Ishikawa (cell line): ENCODE measurements at regions not wholly inside any gene's neighbourhood (a gene's known extent, or its start where the extent isn't known, plus 50 kb on each side); places are given as distances from the start of the nearest gene placed in this dataset.

ENCODE experiments used
- CEBPB ChIP-seq: IDR thresholded peaks from 2 replicates; pipeline ENCODE4 v1.6.1; 2012
- CREB1 ChIP-seq: IDR thresholded peaks from 2 replicates; pipeline ENCODE4 v1.6.1; 2012; ENCODE audit warnings: low read depth
- EGR1 ChIP-seq: IDR thresholded peaks from 2 replicates; pipeline ENCODE4 v1.6.1; 2012
- EP300 ChIP-seq: IDR thresholded peaks from 2 replicates; pipeline ENCODE4 v1.6.1; 2012; ENCODE audit warnings: borderline replicate concordance
- FOXM1 ChIP-seq: IDR thresholded peaks from 2 replicates; pipeline ENCODE4 v1.6.1; 2012; ENCODE audit warnings: low read depth, borderline replicate concordance
- NFIC ChIP-seq: IDR thresholded peaks from 2 replicates; pipeline ENCODE4 v1.6.1; 2012
- RAD21 ChIP-seq: IDR thresholded peaks from 2 replicates; pipeline ENCODE4 v1.6.1; 2012; ENCODE audit warnings: low read depth
- TAF1 ChIP-seq: IDR thresholded peaks from 2 replicates; pipeline ENCODE4 v1.6.1; 2012; ENCODE audit warnings: low read depth, mild to moderate bottlenecking
- TCF12 ChIP-seq: IDR thresholded peaks from 2 replicates; pipeline ENCODE4 v1.6.1; 2012; ENCODE audit warnings: low read depth
- TEAD4 ChIP-seq: IDR thresholded peaks from 2 replicates; pipeline ENCODE4 v1.6.1; 2012
- YY1 ChIP-seq: IDR thresholded peaks from 2 replicates; pipeline ENCODE4 v1.6.1; 2012; ENCODE audit warnings: low read depth
- ZBTB7A ChIP-seq: IDR thresholded peaks from 2 replicates; pipeline ENCODE4 v1.6.1; 2012; ENCODE audit warnings: low read depth
- TF ChIP-seq, protein P1 (sequence below): IDR thresholded peaks from 2 replicates; pipeline ENCODE4 v1.6.1; 2012
- TF ChIP-seq, protein P2 (sequence below): IDR thresholded peaks from 2 replicates; pipeline ENCODE4 v1.6.1; 2012
- TF ChIP-seq, protein P3 (sequence below): IDR thresholded peaks from 2 replicates; pipeline ENCODE4 v1.6.1; 2012; ENCODE audit warnings: low read depth, mild to moderate bottlenecking

DNA sequence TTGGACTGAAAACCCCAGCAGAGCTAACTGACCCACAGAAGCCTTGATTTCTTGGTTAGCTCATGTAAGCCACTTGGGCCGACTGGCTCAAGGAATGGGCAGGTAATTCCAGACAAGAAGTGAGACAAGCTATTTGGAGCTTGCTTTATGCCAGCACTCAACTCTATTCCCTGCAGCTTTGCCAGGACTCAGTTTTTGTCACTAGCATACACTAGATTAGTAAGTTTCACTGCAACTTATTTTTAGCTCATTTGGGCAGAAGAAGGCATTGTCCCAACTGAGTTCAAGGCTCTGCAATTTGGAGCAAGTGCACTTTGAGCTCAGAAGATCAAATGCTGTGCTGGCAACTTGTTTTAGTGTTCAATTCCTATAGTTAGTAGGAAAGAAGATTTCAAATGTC is 116.1 kb downstream of the SLC4A3 start:
- TF ChIP-seq, protein P1, sequence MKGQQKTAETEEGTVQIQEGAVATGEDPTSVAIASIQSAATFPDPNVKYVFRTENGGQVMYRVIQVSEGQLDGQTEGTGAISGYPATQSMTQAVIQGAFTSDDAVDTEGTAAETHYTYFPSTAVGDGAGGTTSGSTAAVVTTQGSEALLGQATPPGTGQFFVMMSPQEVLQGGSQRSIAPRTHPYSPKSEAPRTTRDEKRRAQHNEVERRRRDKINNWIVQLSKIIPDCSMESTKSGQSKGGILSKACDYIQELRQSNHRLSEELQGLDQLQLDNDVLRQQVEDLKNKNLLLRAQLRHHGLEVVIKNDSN: no peak
- no peak for TF ChIP-seq TAF1
- TF ChIP-seq TEAD4: no peak
- no peak for TF ChIP-seq TCF12
- TF ChIP-seq, protein P2, sequence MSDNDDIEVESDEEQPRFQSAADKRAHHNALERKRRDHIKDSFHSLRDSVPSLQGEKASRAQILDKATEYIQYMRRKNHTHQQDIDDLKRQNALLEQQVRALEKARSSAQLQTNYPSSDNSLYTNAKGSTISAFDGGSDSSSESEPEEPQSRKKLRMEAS: no peak
- TF ChIP-seq FOXM1: no peak
- TF ChIP-seq EGR1: no peak

DNA sequence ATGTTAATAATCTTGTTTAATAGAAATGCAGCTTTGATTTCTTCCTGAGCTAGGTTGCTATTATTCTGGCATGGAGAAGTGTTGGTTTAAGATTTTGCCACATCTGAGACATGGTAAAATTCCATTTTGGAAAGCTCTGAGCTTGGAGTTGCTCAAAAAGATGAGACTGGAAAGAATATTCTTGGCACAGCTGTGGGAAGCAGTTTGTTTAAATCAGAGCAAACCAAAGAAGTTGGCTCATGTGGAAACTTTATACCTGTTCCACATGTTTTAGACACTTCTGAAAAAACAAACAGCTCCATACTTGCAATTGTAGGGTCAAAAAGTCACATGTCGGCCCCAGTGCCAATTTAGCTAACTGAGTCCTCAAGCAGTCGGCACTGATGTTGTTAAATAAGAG is 116.6 kb downstream of the SLC4A3 start:
- TF ChIP-seq, protein P1: no peak
- TF ChIP-seq CREB1: no peak
- no peak for TF ChIP-seq TEAD4
- TF ChIP-seq, protein P3, sequence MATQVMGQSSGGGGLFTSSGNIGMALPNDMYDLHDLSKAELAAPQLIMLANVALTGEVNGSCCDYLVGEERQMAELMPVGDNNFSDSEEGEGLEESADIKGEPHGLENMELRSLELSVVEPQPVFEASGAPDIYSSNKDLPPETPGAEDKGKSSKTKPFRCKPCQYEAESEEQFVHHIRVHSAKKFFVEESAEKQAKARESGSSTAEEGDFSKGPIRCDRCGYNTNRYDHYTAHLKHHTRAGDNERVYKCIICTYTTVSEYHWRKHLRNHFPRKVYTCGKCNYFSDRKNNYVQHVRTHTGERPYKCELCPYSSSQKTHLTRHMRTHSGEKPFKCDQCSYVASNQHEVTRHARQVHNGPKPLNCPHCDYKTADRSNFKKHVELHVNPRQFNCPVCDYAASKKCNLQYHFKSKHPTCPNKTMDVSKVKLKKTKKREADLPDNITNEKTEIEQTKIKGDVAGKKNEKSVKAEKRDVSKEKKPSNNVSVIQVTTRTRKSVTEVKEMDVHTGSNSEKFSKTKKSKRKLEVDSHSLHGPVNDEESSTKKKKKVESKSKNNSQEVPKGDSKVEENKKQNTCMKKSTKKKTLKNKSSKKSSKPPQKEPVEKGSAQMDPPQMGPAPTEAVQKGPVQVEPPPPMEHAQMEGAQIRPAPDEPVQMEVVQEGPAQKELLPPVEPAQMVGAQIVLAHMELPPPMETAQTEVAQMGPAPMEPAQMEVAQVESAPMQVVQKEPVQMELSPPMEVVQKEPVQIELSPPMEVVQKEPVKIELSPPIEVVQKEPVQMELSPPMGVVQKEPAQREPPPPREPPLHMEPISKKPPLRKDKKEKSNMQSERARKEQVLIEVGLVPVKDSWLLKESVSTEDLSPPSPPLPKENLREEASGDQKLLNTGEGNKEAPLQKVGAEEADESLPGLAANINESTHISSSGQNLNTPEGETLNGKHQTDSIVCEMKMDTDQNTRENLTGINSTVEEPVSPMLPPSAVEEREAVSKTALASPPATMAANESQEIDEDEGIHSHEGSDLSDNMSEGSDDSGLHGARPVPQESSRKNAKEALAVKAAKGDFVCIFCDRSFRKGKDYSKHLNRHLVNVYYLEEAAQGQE: no peak
- TF ChIP-seq RAD21: no peak
- no peak for TF ChIP-seq TAF1
- TF ChIP-seq TCF12: no peak
- TF ChIP-seq ZBTB7A: no peak
- TF ChIP-seq EGR1: no peak
- no peak for TF ChIP-seq CEBPB
- TF ChIP-seq NFIC: no peak
- no peak for TF ChIP-seq YY1
- TF ChIP-seq, protein P2: no peak
- TF ChIP-seq EP300: no peak
- no peak for TF ChIP-seq FOXM1

DNA sequence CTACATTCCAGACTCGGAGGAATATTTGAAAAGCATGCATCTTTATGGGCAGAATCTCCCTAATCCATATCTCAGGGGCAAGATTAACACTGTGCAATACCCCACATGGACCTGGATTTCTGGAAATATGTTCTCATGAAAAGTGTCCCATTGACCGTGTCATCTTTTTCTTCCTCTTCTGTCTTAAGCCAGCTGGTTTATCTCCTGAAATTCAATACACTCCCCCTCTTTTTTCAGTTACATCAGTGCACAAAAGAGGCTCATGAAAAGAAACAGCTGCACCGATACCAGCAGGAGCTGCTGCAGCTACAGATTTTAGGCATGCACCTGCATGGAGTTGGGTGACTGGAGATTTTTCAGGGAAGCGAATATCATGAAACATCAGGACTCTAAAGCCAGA is 117.2 kb downstream of the SLC4A3 start:
- TF ChIP-seq, protein P2: no peak
- TF ChIP-seq TEAD4: no peak
- no peak for TF ChIP-seq EP300
- TF ChIP-seq TCF12: no peak
- TF ChIP-seq FOXM1: no peak
- TF ChIP-seq CEBPB: no peak
- TF ChIP-seq NFIC: no peak
- TF ChIP-seq, protein P1: no peak
- TF ChIP-seq, protein P3: no peak
- no peak for TF ChIP-seq TAF1
- TF ChIP-seq RAD21: no peak
- no peak for TF ChIP-seq CREB1
- no peak for TF ChIP-seq ZBTB7A
- no peak for TF ChIP-seq EGR1
- no peak for TF ChIP-seq YY1

DNA sequence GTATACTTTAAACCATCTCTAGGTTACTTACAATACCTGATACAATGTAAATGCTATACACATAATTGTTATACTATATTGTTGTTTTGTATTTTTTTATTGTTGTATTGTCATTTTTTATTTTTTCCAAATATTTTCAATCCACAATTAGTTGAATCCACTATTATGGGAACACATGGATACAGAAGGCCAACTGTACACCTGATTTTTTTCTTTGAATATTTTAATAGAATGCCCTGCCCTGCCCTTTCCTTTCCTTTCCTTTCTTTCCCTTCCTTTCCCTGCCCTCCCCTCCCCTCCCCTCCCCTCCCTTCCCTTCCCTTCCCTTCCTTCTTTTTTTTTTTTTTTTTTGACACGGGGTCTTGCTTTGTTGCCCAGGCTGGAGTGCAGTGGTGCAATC is 120.2 kb downstream of the SLC4A3 start:
- TF ChIP-seq EGR1 (no peak), RAD21 (no peak), TCF12 (no peak), EP300 (no peak), FOXM1 (no peak), CEBPB (no peak), ZBTB7A (no peak), YY1 (no peak), TEAD4 (no peak), TAF1 (no peak), NFIC (no peak), CREB1 (no peak)
- TF ChIP-seq, protein P2: no peak
- TF ChIP-seq, protein P3: no peak
- TF ChIP-seq, protein P1: no peak
